Activated CD8-positive, alpha-beta memory T cell treated with anti-CD3 and anti-CD28 coated beads, Interleukin-2, amount 50 U/mL, for 1 hour (primary cell): ENCODE measurements at regions not wholly inside any gene's neighbourhood (a gene's known extent, or its start where the extent isn't known, plus 50 kb on each side); places are given as distances from the start of the nearest gene placed in this dataset.

ENCODE experiments used
- DNase-seq: peaks from one replicate; pipeline ENCODE4 v3.0.0-alpha.2; 2020; ENCODE audit errors: extremely low read depth

DNA sequence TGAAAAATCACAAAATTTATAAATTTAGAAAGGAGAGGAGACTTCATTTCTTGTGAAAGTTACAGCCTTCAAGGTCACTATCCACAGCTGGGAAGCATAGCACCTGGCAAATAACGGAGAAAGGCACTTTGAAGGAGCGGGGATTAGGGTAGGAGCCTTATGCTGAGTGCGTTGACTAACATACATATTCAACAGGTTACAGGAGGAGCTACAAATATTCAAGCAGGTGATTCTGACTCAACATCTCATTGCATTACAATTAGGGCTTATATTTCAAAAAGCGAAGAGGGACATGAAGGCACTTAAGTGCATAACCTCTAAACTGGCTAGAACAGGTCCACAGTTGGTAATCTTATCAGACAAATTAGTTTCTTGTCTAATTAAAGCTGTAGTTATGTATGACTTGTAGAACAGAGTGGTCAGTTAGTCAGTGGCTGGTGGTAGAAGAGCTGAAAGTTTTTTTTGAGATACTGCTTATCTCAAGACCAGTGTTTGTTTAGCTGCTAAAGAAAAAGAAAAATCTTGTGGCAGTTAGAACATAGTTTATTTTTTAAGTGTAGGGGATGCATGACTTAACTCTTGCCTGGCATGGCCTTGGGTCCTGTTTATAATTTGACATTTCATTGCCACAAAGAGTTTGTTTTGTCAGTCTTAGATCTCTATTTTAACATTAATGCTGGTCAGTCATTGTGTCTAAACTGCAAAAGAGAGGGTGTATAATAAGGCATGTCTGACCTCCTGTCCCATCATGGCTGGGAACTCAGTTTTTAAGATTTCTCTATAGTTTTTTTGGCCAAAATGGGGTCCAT, 311.5 kb downstream of the DUSP10 start:
- no peak for DNase-seq

DNA sequence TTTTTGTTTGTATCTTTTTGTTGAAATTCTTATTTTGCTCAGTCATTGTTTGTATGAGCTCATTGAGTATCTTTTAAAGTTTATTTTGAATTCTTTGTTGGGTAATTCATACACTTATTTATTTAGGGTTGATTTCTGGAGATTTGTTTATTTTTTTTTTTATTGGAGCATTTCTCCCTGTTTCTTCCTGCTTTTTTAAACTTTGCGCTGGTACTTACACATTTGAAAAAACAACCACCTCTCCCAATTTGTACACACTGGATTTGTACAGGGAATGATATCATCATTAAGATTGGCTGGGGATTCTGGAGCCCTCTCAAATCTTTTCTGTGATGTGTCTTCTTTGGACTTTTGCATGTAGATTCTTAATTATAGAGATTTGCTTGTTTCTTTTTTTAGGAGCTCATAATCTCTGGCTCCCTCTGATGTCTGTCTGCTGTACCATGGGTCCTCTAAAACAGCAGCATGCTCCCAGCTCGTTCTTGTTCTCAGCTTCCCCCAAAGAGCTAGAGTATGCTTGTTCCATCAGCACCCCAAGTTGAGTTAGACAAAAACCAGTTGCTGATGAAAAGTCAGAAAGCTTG, 310.7 kb downstream of the DUSP10 start:
- DNase-seq: no peak

DNA sequence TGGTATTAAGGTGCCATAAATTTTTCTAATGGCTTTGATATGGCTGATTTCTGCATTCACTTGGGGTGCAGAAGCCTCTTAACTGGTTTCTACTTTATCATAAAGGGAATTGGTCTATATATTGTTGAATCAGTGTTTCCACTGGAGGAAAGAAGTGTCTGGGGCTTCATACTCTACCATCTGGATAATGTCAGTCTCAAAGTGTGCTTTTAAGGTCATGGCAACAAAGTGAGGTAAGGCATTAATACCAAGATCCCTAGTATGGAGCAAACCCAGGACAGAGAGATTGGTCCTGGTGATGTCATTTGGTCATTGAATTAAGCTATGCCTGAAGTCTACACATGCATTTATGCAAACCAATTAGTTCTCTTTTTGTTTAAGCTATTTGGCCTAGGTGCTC, 309.9 kb downstream of the DUSP10 start:
- DNase-seq: no peak

DNA sequence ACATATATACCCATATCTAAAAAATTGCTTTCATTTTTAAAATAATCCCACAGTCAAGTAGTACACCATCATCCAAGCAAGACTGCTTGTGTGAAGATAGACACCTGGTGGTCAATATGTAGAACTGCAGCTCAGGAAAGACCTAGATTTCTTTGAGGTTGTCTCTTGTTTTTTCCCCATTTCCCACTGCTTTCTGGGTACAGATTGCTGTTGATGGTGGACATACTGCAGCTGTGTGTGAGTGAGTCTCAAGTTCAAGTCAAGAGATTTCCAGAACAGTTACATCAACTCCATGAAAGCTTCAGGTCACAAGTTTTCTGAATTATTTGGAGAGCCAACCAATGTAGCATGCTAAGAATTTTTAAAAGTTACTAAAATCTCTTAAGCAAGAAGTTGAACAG, 306.4 kb downstream of the DUSP10 start:
- no peak for DNase-seq

DNA sequence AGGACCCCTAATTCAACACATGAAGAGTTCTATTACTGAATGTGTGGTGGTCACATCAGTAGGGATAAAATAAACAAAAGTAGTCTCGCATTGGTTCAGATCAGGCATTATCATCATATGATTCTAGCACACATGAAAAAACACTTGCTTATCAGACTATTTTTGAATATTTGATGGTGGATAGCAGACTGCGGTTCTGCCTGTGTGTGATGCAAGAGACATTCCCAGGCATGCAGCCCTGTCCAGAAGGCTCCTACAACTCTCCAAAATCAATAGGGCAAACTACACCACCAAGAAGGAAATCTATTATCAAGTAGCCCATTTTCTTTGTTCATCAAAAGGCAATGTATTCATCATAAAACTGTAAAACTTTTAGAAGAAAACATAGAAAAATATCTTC, 304.7 kb downstream of the DUSP10 start:
- DNase-seq: no peak

DNA sequence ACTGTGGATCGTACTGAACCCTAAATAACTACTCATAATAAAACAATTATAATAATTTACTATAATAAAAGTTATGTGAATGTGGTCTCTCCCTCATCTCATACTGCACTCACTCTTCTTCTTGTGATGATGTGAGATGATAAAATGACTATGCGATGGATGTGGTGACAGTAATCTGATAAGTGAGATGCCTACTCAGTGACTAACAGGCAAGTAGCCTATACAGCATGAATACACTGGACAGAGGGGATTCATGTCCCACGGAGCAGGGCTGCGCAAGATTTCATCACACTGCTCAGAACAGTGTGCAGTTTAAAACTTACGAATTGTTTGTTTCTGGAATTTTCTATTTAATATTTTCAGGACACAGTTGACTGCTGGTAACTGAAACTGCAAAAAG, 304.0 kb downstream of the DUSP10 start:
- DNase-seq: no peak

DNA sequence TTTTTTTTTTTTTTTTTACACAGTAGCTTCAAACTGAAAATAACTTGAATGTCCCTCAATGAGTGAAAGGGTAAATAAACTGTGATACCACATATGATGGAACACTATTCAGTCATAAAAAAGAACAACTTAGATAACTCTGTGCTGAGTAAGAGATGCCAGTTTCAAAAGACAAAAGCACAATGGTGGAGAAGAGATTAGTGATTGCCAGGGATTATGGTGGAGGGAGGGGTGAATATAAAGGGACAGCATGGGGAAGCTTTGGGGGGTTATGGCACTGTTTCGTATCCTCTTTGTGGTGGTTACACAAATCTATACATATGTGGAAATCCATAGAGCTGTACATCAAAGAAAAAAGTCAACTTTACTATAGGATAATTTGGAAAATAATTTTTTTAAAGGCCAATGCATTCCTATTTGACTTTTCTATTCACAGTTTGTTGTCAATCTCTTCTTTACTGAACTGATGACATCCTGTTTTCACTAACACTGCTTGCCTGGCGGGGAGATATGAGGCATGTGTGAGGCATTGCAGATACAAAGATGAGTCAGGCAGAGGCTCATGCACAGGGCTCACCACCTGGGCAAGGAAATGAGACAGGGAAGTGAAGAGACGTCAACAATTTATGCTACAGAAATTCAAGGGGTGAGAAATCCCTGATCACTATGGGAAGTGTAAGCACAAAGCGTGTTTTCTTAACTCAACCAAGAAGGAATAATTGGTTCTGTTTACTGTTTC, 302.7 kb downstream of the DUSP10 start:
- no peak for DNase-seq

DNA sequence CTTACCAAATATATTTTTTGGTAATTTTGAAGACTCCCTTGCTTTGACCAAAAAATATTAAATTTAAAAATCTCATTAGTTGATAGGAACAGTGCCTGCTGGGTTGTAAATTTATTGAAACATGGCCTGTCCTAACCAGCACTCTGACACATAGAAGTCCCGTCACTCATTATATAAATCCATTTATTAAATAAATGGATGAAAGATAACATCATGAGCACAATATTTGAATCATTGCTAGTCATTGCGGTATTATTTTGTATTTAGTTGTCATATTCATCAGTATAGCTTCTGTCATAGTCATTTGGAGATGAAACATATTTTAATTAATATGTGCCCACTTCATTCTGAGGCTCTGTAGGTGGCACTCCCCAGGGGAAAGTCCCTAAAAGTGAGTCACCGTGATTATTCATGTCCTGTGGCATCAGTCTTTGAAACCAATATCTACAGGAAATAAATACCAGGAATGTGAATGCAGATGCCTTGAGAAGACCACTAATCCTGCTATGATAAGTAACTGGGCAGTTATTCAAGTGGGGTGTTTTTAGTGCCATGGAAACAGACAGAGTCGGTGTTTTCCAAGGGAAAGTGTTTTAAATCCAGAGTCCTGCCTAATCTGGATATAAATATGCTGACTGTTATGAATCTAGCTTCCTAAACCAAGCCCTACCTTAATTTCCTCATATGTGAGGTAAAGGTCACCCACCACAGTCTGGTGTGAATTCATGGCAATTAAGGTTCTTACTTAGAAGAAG, 302.0 kb downstream of the DUSP10 start:
- no peak for DNase-seq

DNA sequence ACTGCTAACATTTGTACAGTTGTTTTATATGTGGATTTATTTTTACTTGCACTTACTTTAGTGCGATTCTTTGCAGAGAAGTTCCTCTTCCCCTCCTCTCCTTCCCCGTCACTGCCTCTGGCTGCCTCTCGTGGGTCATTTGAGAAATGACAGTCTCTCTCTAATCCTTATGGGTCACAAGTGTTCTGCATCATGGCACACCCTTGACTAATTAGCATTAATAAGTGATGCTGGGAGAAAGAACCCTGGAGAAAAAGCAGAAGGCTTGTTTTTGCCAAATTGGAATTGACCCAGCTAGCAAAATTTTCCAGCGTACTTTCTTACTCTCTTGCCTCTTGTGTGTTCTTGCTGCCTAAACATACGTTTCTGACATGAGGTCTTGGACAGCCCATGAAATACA, 301.2 kb downstream of the DUSP10 start:
- DNase-seq: no peak

DNA sequence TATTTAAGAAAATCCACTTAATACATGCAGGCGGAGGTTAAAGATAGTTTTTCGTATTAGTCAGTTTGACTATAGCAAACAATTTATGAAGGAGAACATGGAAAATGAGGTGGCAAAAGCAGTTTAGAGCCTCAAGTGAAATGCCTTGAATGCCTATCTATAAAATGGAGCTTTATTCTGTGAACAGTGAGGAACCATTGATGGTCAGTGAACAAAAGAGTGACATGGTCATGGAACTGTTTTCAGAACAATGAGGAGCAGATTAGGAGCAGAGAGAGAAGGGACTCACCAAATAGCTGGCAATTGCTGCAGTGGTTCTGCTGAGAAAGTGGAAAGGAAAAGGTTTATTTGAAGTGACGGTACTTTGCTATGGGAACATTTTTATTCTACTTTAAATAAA, 299.8 kb downstream of the DUSP10 start:
- DNase-seq: no peak

DNA sequence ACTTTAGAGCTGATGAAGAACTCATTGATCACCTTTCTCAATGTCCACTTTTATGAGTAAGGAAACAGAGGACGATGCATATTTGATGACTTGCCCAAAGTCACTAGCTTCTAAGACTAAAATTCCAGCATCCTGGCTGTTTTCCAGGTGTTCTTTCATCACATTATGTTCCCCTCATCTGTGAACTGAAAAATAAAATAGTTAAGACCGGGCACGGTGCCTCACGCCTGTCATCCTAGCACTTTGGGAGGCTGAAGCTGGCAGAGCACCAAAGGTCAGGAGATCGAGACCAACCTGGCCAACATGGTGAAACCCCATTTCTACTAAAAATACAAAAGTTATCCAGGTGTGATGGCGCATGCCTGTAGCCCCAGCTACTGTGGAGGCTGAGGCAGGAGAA, 297.5 kb downstream of the DUSP10 start:
- no peak for DNase-seq

DNA sequence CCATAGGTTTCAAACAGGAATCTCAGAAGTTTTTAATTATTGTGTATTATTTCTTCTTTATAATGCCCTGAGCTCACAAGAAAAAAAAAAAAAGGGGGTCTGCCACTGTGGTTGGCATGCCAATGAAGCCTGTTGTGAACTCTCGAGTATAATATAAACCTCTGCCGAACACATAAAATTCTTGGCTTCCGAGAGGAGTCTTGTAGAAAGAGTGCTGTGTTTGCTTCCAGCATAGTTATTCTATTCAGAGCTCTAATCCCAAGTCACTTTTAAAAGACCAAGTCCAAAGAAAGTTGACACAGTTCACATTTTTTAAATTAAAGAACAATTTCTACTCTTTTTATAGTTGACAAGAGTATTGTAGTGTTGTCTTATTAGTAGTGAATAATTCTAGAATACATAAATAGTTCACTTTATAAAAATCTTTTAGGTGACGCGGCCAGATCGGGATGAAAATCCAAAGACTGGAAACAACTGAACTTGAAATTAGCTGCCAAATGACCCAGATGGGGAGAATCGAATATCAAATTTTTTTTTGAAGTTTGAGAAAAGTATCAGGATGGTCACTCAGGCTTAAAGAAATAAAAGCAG, 293.2 kb downstream of the DUSP10 start:
- no peak for DNase-seq

DNA sequence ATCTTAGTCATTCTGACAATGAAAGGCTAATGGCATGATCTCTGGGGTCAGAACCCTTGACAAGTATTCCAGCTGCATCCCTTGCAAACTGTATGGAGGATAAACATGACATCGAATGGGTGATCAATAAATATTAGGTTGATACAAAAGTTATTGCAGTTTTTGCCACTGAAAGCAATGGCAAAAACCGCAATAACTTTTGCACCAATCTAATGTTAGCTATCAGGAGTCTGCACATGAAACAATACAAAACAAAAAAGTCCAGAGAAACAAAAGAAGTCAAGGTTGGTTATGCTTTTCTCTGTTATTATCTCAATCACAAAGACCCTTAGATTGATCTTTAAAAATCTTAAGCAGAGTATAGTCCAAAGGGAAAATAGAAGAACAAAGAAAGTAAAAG, 292.7 kb downstream of the DUSP10 start:
- no peak for DNase-seq

DNA sequence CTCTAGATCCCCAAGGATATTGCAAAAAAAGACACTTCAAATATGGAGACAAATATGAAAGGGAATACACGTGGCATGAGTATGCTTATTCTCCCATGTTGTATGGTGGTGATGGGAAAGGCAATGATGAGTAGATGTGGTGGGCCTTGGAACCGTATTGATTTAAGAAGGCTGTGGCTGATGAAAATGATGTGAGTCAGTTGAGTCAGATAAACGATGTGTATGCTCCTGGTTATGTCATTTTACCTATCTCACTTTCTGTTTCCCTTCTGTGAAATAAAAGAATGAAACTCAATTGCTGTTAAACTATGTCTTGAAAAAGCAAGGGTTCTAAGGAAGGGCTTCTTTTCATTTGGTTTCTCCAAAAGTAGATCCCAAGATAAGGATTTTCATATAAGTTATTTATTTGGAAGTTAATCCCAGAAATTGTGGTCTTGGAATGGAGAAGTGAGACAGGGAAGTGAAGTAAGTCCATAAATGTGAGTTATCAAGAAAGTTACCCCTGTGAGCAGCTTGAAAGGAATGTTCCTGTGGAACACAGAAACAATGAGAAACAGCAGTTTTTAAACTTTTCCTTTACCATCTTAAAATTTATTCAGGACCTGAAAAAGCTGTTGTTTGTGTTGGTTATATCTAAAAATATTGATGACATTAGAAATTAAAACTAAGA, 292.0 kb downstream of the DUSP10 start:
- DNase-seq: no peak

DNA sequence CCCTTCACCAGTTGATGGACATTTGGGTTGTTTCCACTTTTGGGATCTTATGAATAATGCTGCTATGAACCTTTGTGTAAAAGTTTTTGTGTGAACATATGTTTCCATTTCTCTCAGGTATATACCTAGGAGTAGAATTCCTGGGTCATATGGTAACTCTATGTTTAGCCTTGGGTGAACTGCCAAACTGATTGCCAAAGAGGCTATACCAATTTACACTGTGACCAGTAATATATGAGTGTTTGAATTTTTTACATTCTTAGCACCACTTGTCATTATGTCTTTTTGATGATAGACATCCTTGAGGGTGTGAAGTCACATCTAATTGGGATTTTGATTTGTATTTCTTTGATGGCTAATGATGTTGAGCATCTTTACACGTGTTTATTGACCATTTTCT, 290.1 kb downstream of the DUSP10 start:
- no peak for DNase-seq

DNA sequence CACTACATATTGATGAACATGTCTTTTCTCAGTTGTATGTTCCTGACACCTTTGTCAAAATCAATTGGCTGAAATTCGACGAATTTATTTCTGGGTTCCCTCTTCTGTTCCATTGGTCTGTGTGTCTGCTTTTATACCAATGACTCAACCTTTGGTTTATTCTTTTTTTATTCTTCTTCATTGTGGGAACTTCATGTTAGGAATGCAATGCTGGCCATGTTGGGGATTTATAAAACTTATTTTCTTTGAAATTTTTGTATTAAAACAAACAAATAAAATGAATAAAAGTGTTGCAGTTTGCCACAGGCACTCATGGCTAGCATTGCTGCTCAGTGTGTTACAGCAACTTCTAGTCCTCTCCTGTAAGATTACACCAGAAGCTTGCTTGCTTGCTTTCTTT, 287.8 kb downstream of the DUSP10 start:
- DNase-seq: no peak

DNA sequence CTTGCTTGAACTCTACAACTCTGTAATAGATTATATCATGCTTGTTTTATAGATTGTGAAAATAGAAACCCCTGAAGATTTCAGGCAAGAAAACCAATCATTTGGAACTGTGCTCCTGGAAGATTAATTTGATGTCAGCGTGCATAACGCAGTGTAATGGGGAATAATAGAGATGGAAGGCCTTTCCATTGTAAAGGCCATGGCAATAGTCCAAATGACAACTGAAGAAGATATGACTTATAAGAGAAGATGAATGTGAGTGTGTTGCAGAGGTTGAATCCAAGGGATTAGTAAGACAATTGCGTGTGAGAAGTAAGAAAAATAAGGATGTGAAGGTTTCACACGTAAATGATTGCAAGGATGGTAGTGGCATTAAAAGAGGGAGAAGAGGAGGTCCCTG, 285.0 kb downstream of the DUSP10 start:
- DNase-seq: no peak

DNA sequence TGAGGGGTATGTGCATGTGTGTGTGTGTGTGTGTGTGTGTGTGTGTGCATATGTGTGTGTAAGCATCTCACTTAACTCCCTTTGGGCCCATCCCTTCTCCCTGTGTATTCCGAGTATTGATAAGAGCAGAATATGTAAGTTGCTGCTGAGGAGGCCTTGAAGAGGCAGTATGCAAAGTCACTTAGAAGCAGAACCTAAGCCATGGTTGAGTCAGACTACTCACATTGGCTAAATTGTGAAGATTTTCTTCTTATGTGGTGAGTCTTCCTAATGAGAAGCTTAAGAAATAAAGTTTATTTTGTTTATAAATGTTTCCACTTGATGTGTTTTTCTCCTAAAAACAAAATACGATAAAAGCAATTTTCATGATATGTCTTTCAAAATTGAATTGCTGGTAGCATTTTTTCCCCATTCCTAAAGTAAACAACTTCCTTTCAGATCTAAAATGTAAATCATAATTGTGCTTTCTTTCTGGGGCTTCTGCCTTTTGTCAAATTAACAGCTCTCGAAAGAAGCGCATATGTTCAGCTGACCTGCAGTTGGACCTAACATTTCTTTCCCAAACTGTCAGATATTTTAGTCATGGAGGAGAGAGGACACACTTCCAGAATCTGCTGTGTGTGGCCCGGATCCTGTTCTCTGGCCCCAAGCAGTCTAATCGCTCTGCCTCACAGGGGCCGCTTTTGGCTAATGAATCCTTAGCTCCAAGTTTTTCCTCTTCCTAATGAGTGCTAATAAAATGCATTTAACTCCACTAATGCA, 284.0 kb downstream of the DUSP10 start:
- DNase-seq: no peak

DNA sequence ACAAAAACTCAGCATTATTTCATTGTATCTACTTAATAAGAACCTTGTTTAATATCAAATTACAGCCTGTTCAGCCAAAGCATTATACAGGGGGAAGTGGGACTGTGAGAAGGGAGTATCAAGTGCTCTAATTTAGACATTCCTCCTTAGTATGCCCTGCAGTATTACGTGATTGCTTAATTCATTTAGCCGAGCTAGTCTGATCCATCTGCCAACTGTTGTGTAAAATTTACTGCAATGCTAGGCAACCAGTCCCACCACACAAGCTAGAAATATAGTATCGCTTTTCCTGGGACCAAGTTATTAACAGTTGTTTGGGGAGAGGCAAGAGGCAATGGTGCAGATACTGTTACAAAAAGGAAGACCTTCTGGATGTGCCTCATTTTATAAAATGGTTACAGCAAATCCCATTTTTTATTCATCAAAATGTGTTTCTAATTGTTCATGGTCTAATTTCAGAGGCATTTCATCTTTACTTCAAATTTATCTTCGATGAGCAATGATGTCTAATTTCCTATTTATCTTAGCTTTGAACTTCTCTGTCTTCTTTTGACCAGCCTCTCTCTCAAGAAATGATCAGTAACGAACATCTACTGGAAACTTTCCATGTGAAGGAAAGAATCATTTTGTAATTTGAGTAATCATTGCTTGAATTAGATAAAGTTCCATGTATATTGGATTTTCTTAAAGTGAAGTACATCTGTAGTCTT, 283.3 kb downstream of the DUSP10 start:
- DNase-seq: no peak

DNA sequence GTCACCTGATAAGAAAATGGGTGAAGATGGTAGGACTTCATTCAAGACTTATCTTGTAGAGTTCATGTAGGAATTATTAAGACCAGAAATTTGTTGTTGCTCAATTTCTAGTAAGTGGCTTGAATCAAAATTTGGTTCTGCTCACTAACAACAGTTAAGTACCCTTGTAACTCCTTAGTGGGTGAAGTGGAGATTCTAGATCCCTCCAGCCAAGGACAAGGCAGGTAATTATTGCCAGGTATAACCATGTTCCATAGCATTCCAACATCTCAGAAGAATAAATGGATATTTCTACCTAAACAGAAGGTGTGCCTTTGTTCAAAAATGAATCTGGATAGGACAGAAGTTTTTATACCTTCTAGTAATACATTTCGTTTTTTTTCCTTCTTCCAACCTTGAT, 282.3 kb downstream of the DUSP10 start:
- DNase-seq: no peak
